SU-DHL-6 (cell line): ENCODE measurements at regions not wholly inside any gene's neighbourhood (a gene's known extent, or its start where the extent isn't known, plus 50 kb on each side); places are given as distances from the start of the nearest gene placed in this dataset.

ENCODE experiments used
- CTCF ChIP-seq: fragments of 200-600 bp; sonication (generic); IDR thresholded peaks from one replicate; pipeline ENCODE4 v1.5.1; 2017; ENCODE audit warnings: antibody characterized with exemption, mild to moderate bottlenecking, low read length, moderate library complexity; ENCODE audit not compliant: insufficient read depth, poor library complexity, severe bottlenecking
- EZH2phosphoT487 ChIP-seq: fragments of 200-600 bp; sonication (generic), shearing (Covaris generic); conservative IDR thresholded peaks from 2 replicates; pipeline ENCODE4 v1.6.1; 2018; ENCODE audit warnings: mild to moderate bottlenecking, antibody characterized with exemption, low read length, moderate library complexity, mixed read lengths

GRCh38 chr16:55039511-55039910 lies 108.8 kb downstream of the IRX5 start:
- no peak for TF ChIP-seq CTCF
- no peak for TF ChIP-seq EZH2phosphoT487
